ENCODE measurements at regions not wholly inside any gene's neighbourhood (a gene's known extent, or its start where the extent isn't known, plus 50 kb on each side); places are given as distances from the start of the nearest gene placed in this dataset.

DNA sequence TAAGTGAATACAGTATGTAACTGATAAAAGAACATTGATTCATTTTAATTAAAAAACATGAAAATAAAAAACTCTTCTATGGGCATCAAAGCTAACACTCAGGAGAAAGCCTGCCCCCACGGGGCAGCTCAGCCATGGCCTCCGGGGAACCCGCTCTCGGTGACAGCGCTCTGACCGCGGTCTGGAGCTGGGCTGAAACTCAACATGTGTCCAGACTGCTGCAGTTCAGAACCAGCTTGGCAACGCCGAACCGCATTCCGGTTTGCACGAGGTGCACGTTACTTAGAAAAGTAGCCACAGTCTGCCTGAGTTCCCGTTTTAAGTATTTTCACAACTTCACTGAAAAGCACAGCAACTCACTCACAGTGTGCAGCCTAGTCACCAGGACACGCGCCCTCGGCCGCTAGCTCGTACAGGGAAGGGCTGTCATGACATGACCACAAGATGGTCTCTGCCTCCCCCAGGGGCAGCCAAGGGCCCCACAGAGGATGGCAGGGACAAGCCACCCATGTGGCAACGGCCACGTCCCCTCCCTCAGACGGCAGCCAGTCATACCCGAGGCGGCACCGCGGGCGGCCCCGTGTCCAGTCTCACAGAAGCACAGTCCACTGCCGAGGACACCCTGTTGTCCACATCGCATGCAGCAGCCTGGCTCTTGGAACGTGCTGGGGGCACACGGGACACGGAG lies 77.1 kb upstream of the METRNL start:
- Histone ChIP-seq H4K20me1 (ENCODE audit: control insufficient read depth, extremely low read depth, insufficient read depth, low read length) (no peaks in the 10 kb centered on the region), H3K36me3 (ENCODE audit: control insufficient read depth in 2 of 2, extremely low read depth in 1 of 2, insufficient read depth in 2 of 2, low read length in 2 of 2) (no peaks in the 10 kb centered on the region), H3K4me2 (ENCODE audit: control insufficient read depth, extremely low read depth, insufficient read depth, low read depth, low read length) (no peak overlapping the region), H3K27me3 (ENCODE audit: control insufficient read depth, extremely low read depth, insufficient read depth, low read length) (peaks cover 2% of the 10 kb centered on the region), H3K9ac (ENCODE audit: control insufficient read depth, extremely low read depth, insufficient read depth, low read length) (no peak overlapping the region), H3K79me2 (ENCODE audit: control insufficient read depth, insufficient read depth, low read length) (no peaks in the 10 kb centered on the region), H3K4me1 (ENCODE audit: control insufficient read depth, extremely low read depth, insufficient read depth, low read length) (no peaks in the 10 kb centered on the region), H3K9me1 (ENCODE audit: control insufficient read depth, extremely low read depth, insufficient read depth, low read length) (no peaks in the 10 kb centered on the region), H3K27ac (ENCODE audit: control insufficient read depth, insufficient read depth, low read length) (no peak overlapping the region), H2AFZ (ENCODE audit: control insufficient read depth, low read length) (no peak overlapping the region), H3K4me3 (ENCODE audit: control insufficient read depth in 2 of 3, extremely low read depth in 1 of 3, insufficient read depth in 2 of 3, low read depth in 1 of 3, low read length in 3 of 3) (no peak overlapping the region), H3K9me3 (ENCODE audit: control insufficient read depth, low read depth, low read length) (no peaks in the 10 kb centered on the region)
- FAIRE-seq = no peak
- no peak for DNase-seq (ENCODE audit: low read depth, low spot score)
- TF ChIP-seq CTCF (optimal IDR thresholded peaks at IDR 0.05 in 1 of 3, IDR thresholded peaks at IDR 0.05 in 1 of 3, conservative IDR thresholded peaks at IDR 0.05 in 1 of 3; ENCODE audit: extremely low read depth in 1 of 3, insufficient read depth in 2 of 3, low read length in 3 of 3) (no peak), EZH2 (IDR thresholded peaks at IDR 0.05; ENCODE audit: low read length) (no peak)
- dilution Hi-C loops (cut with MboI; ENCODE audit: extremely low pct_ligation_motif_present, low sequenced_read_pairs) = no loop called here

DNA sequence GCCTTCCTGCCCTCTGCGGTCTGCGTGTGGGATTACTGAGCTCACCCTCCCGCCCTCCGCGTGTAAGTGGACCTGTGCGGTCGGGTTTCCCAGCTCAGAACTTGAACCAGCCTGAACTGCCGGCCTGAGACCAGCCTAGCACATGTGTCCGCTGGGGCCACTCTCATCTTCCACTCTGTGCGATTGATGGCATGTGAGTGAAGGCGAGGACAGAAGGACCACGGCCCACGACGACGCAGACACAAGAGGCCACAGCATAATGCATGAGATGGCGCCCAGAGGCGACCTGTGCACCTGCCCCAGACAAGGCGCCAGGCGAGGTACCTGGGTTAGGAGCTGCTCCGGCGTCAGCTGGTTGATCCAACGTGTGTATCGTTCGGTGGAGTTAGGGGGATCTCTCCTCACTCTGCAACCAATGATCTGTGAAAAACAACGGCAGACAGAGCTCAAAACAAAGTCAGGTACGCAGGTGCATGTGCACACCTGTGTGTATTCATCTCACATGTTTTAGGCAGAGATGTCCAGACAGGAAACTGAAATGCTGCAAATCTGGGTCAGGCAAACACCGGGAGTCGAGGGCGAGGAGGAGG lies 74.5 kb upstream of the METRNL start:
- Histone ChIP-seq H3K79me2 (ENCODE audit: control insufficient read depth, insufficient read depth, low read length) (no peaks in the 10 kb centered on the region), H2AFZ (ENCODE audit: control insufficient read depth, low read length) (no peak overlapping the region), H3K9ac (ENCODE audit: control insufficient read depth, extremely low read depth, insufficient read depth, low read length) (no peak overlapping the region), H3K4me1 (ENCODE audit: control insufficient read depth, extremely low read depth, insufficient read depth, low read length) (no peaks in the 10 kb centered on the region), H3K27me3 (ENCODE audit: control insufficient read depth, extremely low read depth, insufficient read depth, low read length) (peaks cover 17% of the 10 kb centered on the region), H3K36me3 (ENCODE audit: control insufficient read depth in 2 of 2, extremely low read depth in 1 of 2, insufficient read depth in 2 of 2, low read length in 2 of 2) (no peaks in the 10 kb centered on the region), H3K9me1 (ENCODE audit: control insufficient read depth, extremely low read depth, insufficient read depth, low read length) (no peaks in the 10 kb centered on the region), H3K4me2 (ENCODE audit: control insufficient read depth, extremely low read depth, insufficient read depth, low read depth, low read length) (no peak overlapping the region), H3K9me3 (ENCODE audit: control insufficient read depth, low read depth, low read length) (no peaks in the 10 kb centered on the region), H3K27ac (ENCODE audit: control insufficient read depth, insufficient read depth, low read length) (no peak overlapping the region), H3K4me3 (ENCODE audit: control insufficient read depth in 2 of 3, extremely low read depth in 1 of 3, insufficient read depth in 2 of 3, low read depth in 1 of 3, low read length in 3 of 3) (no peak overlapping the region), H4K20me1 (ENCODE audit: control insufficient read depth, extremely low read depth, insufficient read depth, low read length) (no peaks in the 10 kb centered on the region)
- TF ChIP-seq EZH2 (IDR thresholded peaks at IDR 0.05; ENCODE audit: low read length) (no peak), CTCF (optimal IDR thresholded peaks at IDR 0.05 in 1 of 3, IDR thresholded peaks at IDR 0.05 in 1 of 3, conservative IDR thresholded peaks at IDR 0.05 in 1 of 3; ENCODE audit: extremely low read depth in 1 of 3, insufficient read depth in 2 of 3, low read length in 3 of 3) (no peak)
- dilution Hi-C loops (cut with MboI; ENCODE audit: extremely low pct_ligation_motif_present, low sequenced_read_pairs) = no loop called here
- no peak for DNase-seq (ENCODE audit: low read depth, low spot score)
- no peak for FAIRE-seq
